ELR (cell line): ENCODE measurements at regions not wholly inside any gene's neighbourhood (a gene's known extent, or its start where the extent isn't known, plus 50 kb on each side); places are given as distances from the start of the nearest gene placed in this dataset.
"Not testable (repeated sequence)": the region's sequence is repeated elsewhere in the genome, so short reads cannot be mapped to it uniquely, and the experiment has no call there.

Experiments
- DNase-seq: peaks from one replicate; pipeline ENCODE4 v3.0.0-alpha.2; 2015; ENCODE audit warnings: low read depth

- no peak for DNase-seq
Observed at GRCh38 chr11:109677876-109678275, 255.9 kb downstream of the C11orf87 start.

DNA sequence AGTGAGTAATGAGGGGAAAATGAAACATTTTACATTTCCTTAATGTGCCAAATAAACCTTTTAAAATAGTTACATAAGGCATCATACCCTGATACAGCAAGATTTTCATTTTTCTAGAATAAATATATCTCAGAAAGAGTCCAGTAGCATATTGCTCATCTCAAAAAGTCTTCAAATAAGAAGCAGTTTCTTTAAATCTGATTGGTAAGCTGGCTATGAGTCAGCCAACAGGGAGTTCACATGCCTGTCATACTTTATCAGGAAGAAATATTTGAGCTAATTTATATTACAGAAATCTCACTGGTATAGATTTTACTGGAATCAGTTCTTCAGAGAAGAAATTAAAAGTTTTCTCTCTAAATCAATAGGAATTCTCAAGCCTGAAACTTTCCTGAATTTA lies 258.1 kb downstream of the C11orf87 start:
- peak; percentile 34 for DNase-seq

- not testable (repeated sequence) for DNase-seq
Observed at GRCh38 chr11:109682788-109683187, 260.8 kb downstream of the C11orf87 start.

GRCh38 chr11:109695696-109696095 lies 273.7 kb downstream of the C11orf87 start:
- peak; percentile 55 for DNase-seq

- peak; percentile 82 for DNase-seq
Observed at GRCh38 chr11:109696191-109696897, 274.4 kb downstream of the C11orf87 start.

- DNase-seq: peak; percentile 68
Observed at GRCh38 chr11:109697140-109697843, 275.3 kb downstream of the C11orf87 start.

DNA sequence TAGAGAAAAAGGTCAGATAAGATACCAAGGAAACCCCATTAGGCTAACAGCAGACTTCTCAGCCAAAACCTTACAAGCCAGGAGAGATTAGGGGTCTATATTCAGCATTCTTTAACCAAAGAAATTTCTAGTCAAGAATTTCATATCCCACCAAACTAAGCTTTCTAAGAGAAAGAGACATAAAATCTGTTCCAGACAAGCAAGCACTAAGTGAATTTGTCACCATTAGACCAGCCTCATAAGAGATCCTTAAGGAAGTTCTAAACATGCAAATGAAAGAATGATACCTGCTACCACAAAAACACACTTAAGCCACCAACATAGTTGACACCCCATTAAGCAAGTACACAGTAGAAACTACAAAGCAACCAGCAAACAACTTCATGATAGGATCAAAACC lies 276.2 kb downstream of the C11orf87 start:
- no peak for DNase-seq

- no peak for DNase-seq
Observed at GRCh38 chr11:109704432-109704831, 282.4 kb downstream of the C11orf87 start.

- DNase-seq: no peak
Observed at GRCh38 chr11:109706945-109707344, 285.0 kb downstream of the C11orf87 start.

GRCh38 chr11:109707411-109707810 lies 285.4 kb downstream of the C11orf87 start:
- DNase-seq: no peak

DNA sequence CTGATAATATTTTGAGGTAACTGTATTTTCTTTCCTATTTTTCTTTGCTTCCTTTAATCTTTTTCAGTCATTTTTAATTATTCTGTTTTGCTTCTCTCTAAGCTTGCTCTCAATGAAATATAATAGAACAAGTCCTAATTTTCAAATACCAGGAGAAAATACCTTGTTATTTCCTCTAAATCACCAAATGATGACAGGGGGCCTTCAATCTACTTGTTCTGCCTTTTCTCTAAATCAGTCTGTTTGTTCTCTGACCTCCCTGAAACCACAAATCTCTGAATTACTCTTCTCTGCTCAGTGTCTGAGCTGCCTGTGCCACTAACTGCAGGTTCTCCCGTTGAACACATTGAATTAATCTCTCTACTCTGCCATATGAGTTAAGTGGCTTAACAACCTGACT lies 286.2 kb downstream of the C11orf87 start:
- no peak for DNase-seq

GRCh38 chr11:109714444-109714843 lies 292.5 kb downstream of the C11orf87 start:
- DNase-seq: not testable (repeated sequence)

GRCh38 chr11:109715424-109715823 lies 293.4 kb downstream of the C11orf87 start:
- DNase-seq: not testable (repeated sequence)

DNA sequence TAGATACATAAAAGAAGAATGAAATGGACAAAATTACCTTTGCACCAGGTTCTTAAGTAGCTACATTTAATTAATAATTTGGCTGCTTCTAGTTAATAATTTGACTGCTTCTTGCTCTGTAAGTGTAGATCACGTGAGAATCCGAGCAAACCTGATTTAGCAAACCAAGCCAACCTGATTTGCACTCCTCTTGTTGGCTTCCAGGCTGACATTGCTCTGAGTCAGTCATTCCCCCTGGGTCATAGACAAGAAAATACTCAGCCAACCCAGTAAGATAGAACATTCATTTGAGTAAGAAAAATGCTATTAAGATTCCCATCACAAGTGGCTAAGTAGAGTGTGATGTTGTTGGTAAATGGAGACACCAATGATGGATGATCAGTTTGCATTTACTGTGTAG lies 304.1 kb downstream of the C11orf87 start:
- no peak for DNase-seq

- peak; percentile 30 for DNase-seq
Observed at GRCh38 chr11:109728056-109728455, 306.1 kb downstream of the C11orf87 start.

DNA sequence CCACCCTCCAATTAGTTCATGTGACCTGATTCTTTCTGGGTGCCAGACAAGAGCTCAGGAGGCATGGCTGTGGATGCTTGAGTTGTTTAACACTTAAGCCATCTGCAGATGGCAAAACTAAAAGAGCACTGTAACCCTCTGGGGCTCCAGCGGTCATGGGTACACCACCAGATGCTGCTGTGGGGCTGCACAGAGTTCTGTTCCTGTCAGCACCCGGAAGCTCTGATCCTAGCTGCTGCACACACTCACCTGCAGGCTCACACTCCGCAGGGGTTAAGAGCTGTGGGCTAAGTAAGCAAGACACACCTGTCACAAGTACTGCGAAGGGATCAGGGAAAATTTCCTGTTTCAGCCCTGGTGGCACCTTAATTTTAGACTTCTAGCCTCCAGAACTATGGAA lies 307.8 kb downstream of the C11orf87 start:
- no peak for DNase-seq

- DNase-seq: no peak
Observed at GRCh38 chr11:109730669-109731068, 308.7 kb downstream of the C11orf87 start.

GRCh38 chr11:109731451-109731850 lies 309.5 kb downstream of the C11orf87 start:
- no peak for DNase-seq

GRCh38 chr11:109733245-109733644 lies 311.3 kb downstream of the C11orf87 start:
- DNase-seq: peak; percentile 51

DNA sequence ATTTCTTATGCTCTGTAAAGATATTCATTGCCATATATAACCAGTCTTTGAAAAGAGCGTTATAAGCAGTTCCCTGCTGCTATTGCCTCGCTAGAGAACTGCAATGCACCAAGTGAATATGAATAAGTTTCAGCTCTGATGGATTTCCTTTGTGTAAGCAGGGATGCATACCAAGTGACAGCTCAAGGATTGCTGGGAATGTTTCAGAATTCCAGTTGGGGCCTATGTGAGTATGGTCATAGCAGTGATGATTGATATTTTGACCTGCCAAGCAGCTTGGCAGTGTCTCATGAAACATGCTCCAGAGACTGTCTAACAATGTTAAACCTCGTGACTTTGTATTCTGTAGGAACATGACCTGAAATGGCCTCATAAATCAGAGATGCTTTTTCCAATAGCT lies 312.6 kb downstream of the C11orf87 start:
- no peak for DNase-seq

DNA sequence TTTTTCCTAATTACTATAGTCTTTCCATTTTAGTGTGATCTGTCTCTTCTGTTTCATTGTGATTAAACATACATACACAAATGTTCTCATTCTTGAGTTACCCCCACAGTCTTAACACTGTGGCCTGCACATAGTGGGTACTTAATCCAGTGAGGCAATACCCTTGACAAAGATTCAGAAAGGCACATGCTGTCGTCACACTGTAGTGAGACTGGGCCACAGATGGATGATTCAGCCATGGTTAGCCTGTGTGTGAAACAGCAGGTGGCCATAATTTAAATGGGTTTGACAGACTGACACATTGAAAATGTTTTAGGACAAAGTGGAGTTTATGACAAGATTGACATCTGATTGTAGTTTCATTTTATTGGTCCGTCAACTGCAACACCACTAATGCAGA lies 313.1 kb downstream of the C11orf87 start:
- DNase-seq: no peak

DNA sequence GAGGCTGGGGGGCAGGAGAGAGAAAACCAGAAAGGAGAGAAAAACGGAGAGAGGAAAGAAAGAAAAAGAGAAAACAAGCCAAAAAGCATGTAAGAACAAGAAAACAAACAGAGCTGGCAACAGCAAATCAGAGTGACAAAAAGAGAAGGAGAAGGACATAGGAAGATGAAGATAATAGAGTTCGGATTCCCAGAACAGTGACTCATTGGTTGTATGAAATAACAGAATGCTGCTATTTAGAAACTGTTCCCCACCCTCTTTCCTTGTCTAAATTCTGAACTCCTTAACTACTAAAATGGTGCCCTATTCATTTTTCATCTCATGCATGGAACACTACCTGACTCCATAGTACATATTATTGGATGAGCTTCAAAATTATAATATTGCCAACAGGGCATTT lies 317.4 kb downstream of the C11orf87 start:
- DNase-seq: peak; percentile 6

GRCh38 chr11:109745996-109746625 lies 324.1 kb downstream of the C11orf87 start:
- no peak for DNase-seq
